ENCODE measurements at regions not wholly inside any gene's neighbourhood (a gene's known extent, or its start where the extent isn't known, plus 50 kb on each side); places are given as distances from the start of the nearest gene placed in this dataset.

GRCh38 chr2:150041722-150042425 is 445.6 kb downstream of the RND3 start:
- no peak for DNase-seq

GRCh38 chr2:150036622-150037021 is 449.0 kb upstream of the MMADHC start:
- no peak for DNase-seq

GRCh38 chr2:150034665-150035064 is 447.1 kb upstream of the MMADHC start:
- no peak for DNase-seq

GRCh38 chr2:150030436-150031190 is 443.0 kb upstream of the MMADHC start:
- DNase-seq = no peak

GRCh38 chr2:150028322-150028721 is 440.7 kb upstream of the MMADHC start:
- DNase-seq = no peak

GRCh38 chr2:150027164-150027563 is 439.6 kb upstream of the MMADHC start:
- DNase-seq = no peak

GRCh38 chr2:150023663-150024062 is 436.1 kb upstream of the MMADHC start:
- DNase-seq = no peak

GRCh38 chr2:150023044-150023443 is 435.5 kb upstream of the MMADHC start:
- DNase-seq = no peak

GRCh38 chr2:150020937-150021673 is 433.5 kb upstream of the MMADHC start:
- DNase-seq = no peak

GRCh38 chr2:150020221-150020620 is 432.6 kb upstream of the MMADHC start:
- DNase-seq = no peak

GRCh38 chr2:150019063-150019462 is 431.5 kb upstream of the MMADHC start:
- DNase-seq = no peak

- peak; percentile 30 for DNase-seq
Observed at GRCh38 chr2:150012986-150013385, 425.4 kb upstream of the MMADHC start.

- DNase-seq = no peak
Observed at GRCh38 chr2:150011161-150011730, 423.7 kb upstream of the MMADHC start.

GRCh38 chr2:150008901-150009300 is 421.3 kb upstream of the MMADHC start:
- no peak for DNase-seq

- no peak for DNase-seq
Observed at GRCh38 chr2:150007815-150008430, 420.3 kb upstream of the MMADHC start.

- DNase-seq = no peak
Observed at GRCh38 chr2:150006591-150006990, 419.0 kb upstream of the MMADHC start.

- DNase-seq = no peak
Observed at GRCh38 chr2:150003544-150003943, 416.0 kb upstream of the MMADHC start.

GRCh38 chr2:150001788-150002187 is 414.2 kb upstream of the MMADHC start:
- no peak for DNase-seq

- no peak for DNase-seq
Observed at GRCh38 chr2:149996901-149997300, 409.3 kb upstream of the MMADHC start.

- DNase-seq = no peak
Observed at GRCh38 chr2:149994057-149994728, 406.6 kb upstream of the MMADHC start.

GRCh38 chr2:149993316-149993715 is 405.7 kb upstream of the MMADHC start:
- DNase-seq = no peak

GRCh38 chr2:149991576-149991975 is 404.0 kb upstream of the MMADHC start:
- no peak for DNase-seq
